ENCODE measurements at regions not wholly inside any gene's neighbourhood (a gene's known extent, or its start where the extent isn't known, plus 50 kb on each side); places are given as distances from the start of the nearest gene placed in this dataset.

DNA sequence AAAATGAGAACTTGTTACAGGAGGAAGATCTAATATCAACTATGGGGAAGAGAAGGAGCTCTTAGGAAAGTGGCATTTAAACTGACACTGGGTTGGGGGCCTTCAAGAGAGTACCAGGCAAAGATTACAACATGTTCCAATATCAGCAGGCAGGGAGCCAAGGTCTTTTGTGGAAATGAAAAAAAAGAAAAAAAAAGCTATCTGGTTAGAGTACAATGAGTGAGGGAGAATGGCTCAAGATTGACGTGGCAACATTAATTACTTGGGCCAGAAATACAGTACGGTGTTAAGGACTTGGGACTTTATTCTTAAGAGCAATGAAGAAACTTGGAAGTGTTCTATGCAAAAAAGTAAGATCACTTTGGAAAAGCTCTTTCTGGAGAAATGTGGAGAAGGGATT lies 132.3 kb upstream of the CDK1 start:
- no peaks in the 10 kb centered on the region for H3K27me3 Mint-ChIP-seq (ENCODE audit: low read depth in 2 of 2)
- H3K9me3 Mint-ChIP-seq, result no peaks in the 10 kb centered on the region
- intact Hi-C loops (cut with micrococcal nuclease), result loop anchor here (5.0 kb wide), 1 partner anchor 1864 kb away; no protein-coding TSS in a partner anchor
- H3K36me3 ChIP-seq (ENCODE audit: control insufficient read depth, insufficient read depth, low read length), result no peaks in the 10 kb centered on the region
- H3K4me1 ChIP-seq (ENCODE audit: control insufficient read depth, insufficient read depth, low read length), result no peaks in the 10 kb centered on the region
- H3K27ac Mint-ChIP-seq, result no peak overlapping the region
- no peaks in the 10 kb centered on the region for H3K27me3 ChIP-seq (ENCODE audit: control insufficient read depth, insufficient read depth, low read length)
- no peaks in the 10 kb centered on the region for H3K36me3 Mint-ChIP-seq
- H3K4me1 Mint-ChIP-seq, result no peaks in the 10 kb centered on the region
- H3K4me3 Mint-ChIP-seq, result no peak overlapping the region
- no peak for ATAC-seq
- no peak for DNase-seq
- H3K4me3 ChIP-seq (ENCODE audit: low read length), result no peak overlapping the region
- no peak overlapping the region for H3K27ac ChIP-seq (ENCODE audit: low read length)
- no peaks in the 10 kb centered on the region for H3K9me3 ChIP-seq (ENCODE audit: control insufficient read depth, insufficient read depth, low read length)
- 92% methylated on average over 2 of the region's 2 CpGs for WGBS (ENCODE audit: insufficient coverage)
- TF ChIP-seq, protein P1, sequence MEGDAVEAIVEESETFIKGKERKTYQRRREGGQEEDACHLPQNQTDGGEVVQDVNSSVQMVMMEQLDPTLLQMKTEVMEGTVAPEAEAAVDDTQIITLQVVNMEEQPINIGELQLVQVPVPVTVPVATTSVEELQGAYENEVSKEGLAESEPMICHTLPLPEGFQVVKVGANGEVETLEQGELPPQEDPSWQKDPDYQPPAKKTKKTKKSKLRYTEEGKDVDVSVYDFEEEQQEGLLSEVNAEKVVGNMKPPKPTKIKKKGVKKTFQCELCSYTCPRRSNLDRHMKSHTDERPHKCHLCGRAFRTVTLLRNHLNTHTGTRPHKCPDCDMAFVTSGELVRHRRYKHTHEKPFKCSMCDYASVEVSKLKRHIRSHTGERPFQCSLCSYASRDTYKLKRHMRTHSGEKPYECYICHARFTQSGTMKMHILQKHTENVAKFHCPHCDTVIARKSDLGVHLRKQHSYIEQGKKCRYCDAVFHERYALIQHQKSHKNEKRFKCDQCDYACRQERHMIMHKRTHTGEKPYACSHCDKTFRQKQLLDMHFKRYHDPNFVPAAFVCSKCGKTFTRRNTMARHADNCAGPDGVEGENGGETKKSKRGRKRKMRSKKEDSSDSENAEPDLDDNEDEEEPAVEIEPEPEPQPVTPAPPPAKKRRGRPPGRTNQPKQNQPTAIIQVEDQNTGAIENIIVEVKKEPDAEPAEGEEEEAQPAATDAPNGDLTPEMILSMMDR (IDR thresholded peaks at IDR 0.05), result no peak

DNA sequence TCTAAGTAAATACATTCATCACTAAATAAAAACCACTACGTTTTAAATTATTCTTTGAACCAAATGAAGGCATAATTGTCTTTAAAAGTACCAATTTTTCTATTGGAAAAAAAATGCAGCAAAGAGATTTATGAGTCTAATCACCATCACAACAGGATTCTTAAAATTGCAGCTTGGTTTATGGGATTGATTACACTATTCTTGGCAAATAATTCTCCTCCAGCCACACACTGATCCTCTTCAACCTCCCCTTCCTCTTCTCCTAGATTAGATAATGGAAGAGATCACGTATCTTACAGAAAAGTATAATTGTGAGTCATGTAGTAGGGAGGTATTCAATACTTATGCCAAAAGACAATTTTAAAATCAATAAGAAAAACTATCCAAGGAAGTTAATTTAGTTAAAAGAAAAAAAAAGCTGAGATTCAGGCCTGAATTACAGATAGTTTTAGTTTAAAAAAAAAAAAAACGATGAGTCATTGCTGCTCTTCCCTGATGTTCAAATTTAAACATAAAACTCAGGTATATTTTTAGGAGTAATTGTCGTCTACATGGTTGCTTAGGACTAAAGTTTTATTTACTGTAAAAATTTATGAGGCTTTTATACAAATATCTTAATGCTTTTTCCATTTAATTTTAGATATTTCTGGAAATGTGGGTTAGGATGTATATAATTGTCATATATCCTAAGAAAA lies 133.7 kb upstream of the CDK1 start:
- intact Hi-C loops (cut with micrococcal nuclease), result loop anchor here (5.0 kb wide), 1 partner anchor 1862 kb away; no protein-coding TSS in a partner anchor
- Mint-ChIP-seq H3K9me3 (no peaks in the 10 kb centered on the region), H3K27me3 (ENCODE audit: low read depth in 2 of 2) (no peaks in the 10 kb centered on the region), H3K36me3 (no peaks in the 10 kb centered on the region), H3K4me1 (no peaks in the 10 kb centered on the region), H3K4me3 (no peak overlapping the region), H3K27ac (no peak overlapping the region)
- DNase-seq (no peak), ATAC-seq (no peak)
- no peaks in the 10 kb centered on the region for H3K36me3 ChIP-seq (ENCODE audit: control insufficient read depth, insufficient read depth, low read length)
- WGBS (ENCODE audit: insufficient coverage), result no CpG with 5 or more reads among the region's 4 CpGs
- no peaks in the 10 kb centered on the region for H3K9me3 ChIP-seq (ENCODE audit: control insufficient read depth, insufficient read depth, low read length)
- H3K27me3 ChIP-seq (ENCODE audit: control insufficient read depth, insufficient read depth, low read length), result no peaks in the 10 kb centered on the region
- no peaks in the 10 kb centered on the region for H3K4me1 ChIP-seq (ENCODE audit: control insufficient read depth, insufficient read depth, low read length)
- TF ChIP-seq, protein P1 (IDR thresholded peaks at IDR 0.05), result no peak
- H3K4me3 ChIP-seq (ENCODE audit: low read length), result no peak overlapping the region
- H3K27ac ChIP-seq (ENCODE audit: low read length), result no peak overlapping the region

DNA sequence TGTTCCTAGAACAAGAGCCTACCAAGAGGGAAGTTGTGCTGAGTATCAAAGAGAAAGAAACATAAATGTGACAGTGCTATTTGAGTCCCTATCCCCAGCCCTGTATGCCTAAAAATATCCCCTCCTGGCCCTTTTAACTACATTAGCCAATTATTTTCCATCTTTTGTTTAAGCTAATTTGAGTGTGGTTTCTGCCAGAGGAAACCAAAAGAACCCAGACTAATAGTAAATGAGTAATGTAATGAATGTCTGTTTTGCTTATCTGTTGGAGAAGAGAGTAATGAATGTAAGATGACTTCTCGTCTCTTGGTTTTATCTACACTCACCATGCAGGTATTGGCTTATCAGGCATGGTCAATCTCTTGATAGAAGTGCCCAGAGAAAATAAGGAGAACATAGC lies 134.4 kb upstream of the CDK1 start:
- no peaks in the 10 kb centered on the region for H3K36me3 ChIP-seq (ENCODE audit: control insufficient read depth, insufficient read depth, low read length)
- no peak overlapping the region for H3K4me3 ChIP-seq (ENCODE audit: low read length)
- Mint-ChIP-seq H3K27ac (no peak overlapping the region), H3K27me3 (ENCODE audit: low read depth in 2 of 2) (no peaks in the 10 kb centered on the region), H3K9me3 (no peaks in the 10 kb centered on the region), H3K4me1 (no peaks in the 10 kb centered on the region), H3K36me3 (no peaks in the 10 kb centered on the region), H3K4me3 (no peak overlapping the region)
- 60% methylated on average over 1 of the region's 1 CpG for WGBS (ENCODE audit: insufficient coverage)
- no peaks in the 10 kb centered on the region for H3K27me3 ChIP-seq (ENCODE audit: control insufficient read depth, insufficient read depth, low read length)
- no peaks in the 10 kb centered on the region for H3K9me3 ChIP-seq (ENCODE audit: control insufficient read depth, insufficient read depth, low read length)
- ATAC-seq (no peak), DNase-seq (no peak)
- no peaks in the 10 kb centered on the region for H3K4me1 ChIP-seq (ENCODE audit: control insufficient read depth, insufficient read depth, low read length)
- TF ChIP-seq, protein P1 (IDR thresholded peaks at IDR 0.05), result no peak
- intact Hi-C loops (cut with micrococcal nuclease), result no loop called here
- H3K27ac ChIP-seq (ENCODE audit: low read length), result no peak overlapping the region

DNA sequence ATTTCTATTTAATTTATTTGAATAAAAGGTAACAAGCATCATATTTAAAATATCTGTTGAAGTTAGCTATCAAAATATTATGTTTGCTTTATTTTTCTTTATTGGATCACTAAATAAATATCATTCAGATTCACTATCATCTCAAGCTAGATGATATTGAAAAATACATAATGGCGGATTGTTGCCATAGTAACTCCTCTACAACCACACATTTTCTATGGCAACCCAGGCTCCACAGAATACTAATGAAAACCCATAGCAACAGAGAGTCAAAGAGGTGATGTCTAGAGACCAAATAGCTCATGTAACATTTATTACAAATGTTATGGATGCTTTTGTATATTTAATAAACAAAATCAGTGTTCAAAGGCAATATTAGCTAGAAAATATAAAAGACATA lies 148.9 kb upstream of the CDK1 start:
- WGBS (ENCODE audit: insufficient coverage), result no CpG with 5 or more reads among the region's 1 CpG
- H3K9me3 ChIP-seq (ENCODE audit: control insufficient read depth, insufficient read depth, low read length), result no peaks in the 10 kb centered on the region
- Mint-ChIP-seq H3K27me3 (ENCODE audit: low read depth in 2 of 2) (peaks cover 4 to 14% of the 10 kb centered on the region in 2 donors), H3K9me3 (no peaks in the 10 kb centered on the region), H3K36me3 (no peaks in the 10 kb centered on the region), H3K27ac (no peak overlapping the region), H3K4me3 (no peak overlapping the region), H3K4me1 (no peaks in the 10 kb centered on the region)
- H3K27ac ChIP-seq (ENCODE audit: low read length), result no peak overlapping the region
- no peaks in the 10 kb centered on the region for H3K36me3 ChIP-seq (ENCODE audit: control insufficient read depth, insufficient read depth, low read length)
- intact Hi-C loops (cut with micrococcal nuclease), result no loop called here
- no peak overlapping the region for H3K4me3 ChIP-seq (ENCODE audit: low read length)
- no peak for ATAC-seq
- H3K4me1 ChIP-seq (ENCODE audit: control insufficient read depth, insufficient read depth, low read length), result no peaks in the 10 kb centered on the region
- no peaks in the 10 kb centered on the region for H3K27me3 ChIP-seq (ENCODE audit: control insufficient read depth, insufficient read depth, low read length)
- TF ChIP-seq, protein P1 (IDR thresholded peaks at IDR 0.05), result no peak
- DNase-seq, result no peak

Measured in natural killer cell (primary cell).